ENCODE measurements at regions not wholly inside any gene's neighbourhood (a gene's known extent, or its start where the extent isn't known, plus 50 kb on each side); places are given as distances from the start of the nearest gene placed in this dataset.

DNA sequence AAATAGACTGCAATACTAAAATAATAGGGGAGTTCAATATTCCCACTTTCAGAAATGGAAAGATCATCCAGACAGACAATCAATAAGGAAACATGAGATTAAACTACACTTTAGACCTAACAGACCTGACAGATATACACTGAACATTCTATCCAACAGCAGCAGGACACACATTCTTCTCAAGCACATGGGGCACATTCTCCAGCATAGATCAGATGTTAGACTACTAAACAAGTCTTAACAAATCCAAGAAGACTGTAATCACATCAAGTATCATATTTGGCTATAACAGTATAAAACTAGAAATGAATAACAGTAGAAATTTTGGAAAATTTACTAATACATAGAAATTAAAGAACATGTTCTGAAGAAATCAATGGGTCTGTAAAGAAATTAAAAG, 458.9 kb upstream of the ANKRD30A start:
- TF ChIP-seq TAF1 (IDR thresholded peaks at IDR 0.05; ENCODE audit: low read depth, low read length) (no peak), POLR2A (IDR thresholded peaks at IDR 0.05; ENCODE audit: low read depth, low read length) (no peak), POLR2AphosphoS5 (IDR thresholded peaks at IDR 0.05; ENCODE audit: low read depth, low read length) (no peak), SPI1 (IDR thresholded peaks at IDR 0.05; ENCODE audit: low read depth, low read length) (no peak), PAX5 (IDR thresholded peaks at IDR 0.05; ENCODE audit: insufficient read depth, low read length, severe bottlenecking) (no peak)

Measured in GM12891 (cell line).